Heart left ventricle (tissue), 16 donors: ENCODE measurements at regions not wholly inside any gene's neighbourhood (a gene's known extent, or its start where the extent isn't known, plus 50 kb on each side); places are given as distances from the start of the nearest gene placed in this dataset.

ENCODE experiments used
- ATAC-seq, 4 donors: fragments of 200-7000 bp; cut with Tn5 transposase; one replicate each; pipeline ENCODE4 v1.9.1; 2020 to 2022; ENCODE audit warnings: moderate library complexity in 4 of 4, mild to moderate bottlenecking in 3 of 4, moderate number of reproducible peaks in 1 of 4
- DNase-seq, 5 donors: peaks; one replicate each; pipeline ENCODE4 v3.0.0-alpha.2; 2020
- H3K27ac ChIP-seq, 12 donors: fragments of 200-600 bp; sonication (generic) in 4 of 12; one replicate each; pipeline versions ENCODE4 v1.5.0 to v1.8.0; 2016 to 2022; ENCODE audit warnings: mild to moderate bottlenecking in 2 of 12
- H3K27me3 ChIP-seq, 9 donors: fragments of 200-600 bp; sonication (generic) in 2 of 9; one replicate each; pipeline versions ENCODE4 v1.5.1 to v1.8.0; 2016 to 2022; ENCODE audit warnings: mild to moderate bottlenecking in 3 of 9
- H3K36me3 ChIP-seq, 9 donors: fragments of 200-600 bp; sonication (generic) in 2 of 9; one replicate each; pipeline versions ENCODE4 v1.5.0 to v1.8.0; 2018 to 2022; ENCODE audit warnings: mild to moderate bottlenecking in 2 of 9
- H3K4me1 ChIP-seq, 12 donors: fragments of 200-600 bp; sonication (generic) in 4 of 12; one replicate each; pipeline versions ENCODE4 v1.5.0 to v1.8.0; 2016 to 2022; ENCODE audit warnings: mild to moderate bottlenecking in 3 of 12
- H3K4me3 ChIP-seq, 12 donors: fragments of 200-600 bp; sonication (generic) in 4 of 12; one replicate each; pipeline versions ENCODE4 v1.5.0 to v1.8.0; 2017 to 2022; ENCODE audit warnings: mild to moderate bottlenecking in 9 of 12, moderate library complexity in 4 of 12
- H3K9me3 ChIP-seq, 12 donors: fragments of 200-600 bp; sonication (generic) in 4 of 12; one replicate each; pipeline versions ENCODE4 v1.5.0 to v1.8.0; 2016 to 2022; ENCODE audit warnings: mild to moderate bottlenecking in 1 of 12
- CTCF ChIP-seq, 12 donors: fragments of 200-600 bp; sonication (generic) in 4 of 12; IDR thresholded peaks; one replicate each; pipeline versions ENCODE4 v1.5.0 to v1.8.0; 2018 to 2022; ENCODE audit warnings: antibody characterized with exemption in 12 of 12, mild to moderate bottlenecking in 5 of 12
- POLR2A ChIP-seq, 2 donors: fragments of 450-650 bp; IDR thresholded peaks; one replicate each; pipeline ENCODE4 v1.6.1; 2017; ENCODE audit warnings: antibody characterized with exemption in 2 of 2, mild to moderate bottlenecking in 2 of 2, moderate library complexity in 2 of 2
- WGBS, 4 donors: extraction: QIAGEN DNeasy Blood & Tissue Kit in 2 of 4; methylation state at CpG; one replicate each; pipeline versions ENCODE4 v1.1.5 to v1.1.7; 2013 to 2018; 5-methylcytosine and 5-hydroxymethylcytosine counted together
- intact Hi-C, 10 donors: fragments of 100-400 bp; cut with DNase I; formaldehyde crosslinking; loops; one replicate each; pipeline versions ENCODE4 v1.11.1 to v1.14.2; 2022
- donor health status: ischemic (EF 13 %, LVEDD 7.1; RV severe dilation, severe dysfunction).
- donor health status: healthy with polysubstance abuse.
- donor health status: DM: no; HTN: yes; CAD: no.
- donor health status: DM: no; HTN: no; CAD: no.
- donor health status: ischemic (EF 25% LVEDD 6.9; RV normal size, moderate dysfunction).
- donor health status: ischemic (EF 25% LVEDD 5.7; RV mildly dilated, moderate dysfunction).
- donor health status: healthy.
- donor health status: DM: yes; HTN: yes; CAD: no.
- donor health status: ischemic (EF 35%, LVEDD 5.7; RV mildly dilated, moderate dysfunction).
- donor health status: nonischemic (EF 11% LVEDD 7.7; RV severe dilation, severe dysfunction).
- donor health status: DM: yes; HTN: yes; CAD: no.
- donor health status: PGD.
- donor health status: ischemic (EF 29% LVEDD 5.4; RV normal size, mild dysfunction).
- donor health status: nonischemic (EF 23%, LVEDD 6.1; RV moderate dilation, normal function).

GRCh38 chr15:60087561-60087960, 83.5 kb downstream of the FOXB1 start:
- ATAC-seq (no peak), DNase-seq (no peak)
- Histone ChIP-seq H3K9me3 (no peaks in the 10 kb centered on the region), H3K27ac (no peak overlapping the region), H3K27me3 (peaks cover 0 to 25% (median 0%) of the 10 kb centered on the region in 9 donors), H3K4me1 (no peaks in the 10 kb centered on the region), H3K4me3 (no peak overlapping the region), H3K36me3 (no peaks in the 10 kb centered on the region)
- intact Hi-C loops: no loop called here
- TF ChIP-seq POLR2A (IDR thresholded peaks at IDR 0.05) (no peak), CTCF (IDR thresholded peaks at IDR 0.05) (no peak)

- no peaks in the 10 kb centered on the region for H3K36me3 ChIP-seq
- no peak for TF ChIP-seq POLR2A (IDR thresholded peaks at IDR 0.05)
- TF ChIP-seq CTCF (IDR thresholded peaks at IDR 0.05): no peak
- DNase-seq (no peak), ATAC-seq (no peak)
- no peak overlapping the region for H3K4me3 ChIP-seq
- intact Hi-C loops: no loop called here
- no peaks in the 10 kb centered on the region for H3K9me3 ChIP-seq
- 53 to 59% (median 57%) methylated on average over 3 of the region's 3 CpGs for WGBS, 4 donors
- H3K27me3 ChIP-seq: peaks cover 0 to 36% (median 0%) of the 10 kb centered on the region in 9 donors
- no peak overlapping the region for H3K27ac ChIP-seq
- no peaks in the 10 kb centered on the region for H3K4me1 ChIP-seq
Measured at GRCh38 chr15:60090747-60091146, 86.6 kb downstream of the FOXB1 start.

GRCh38 chr15:60091157-60091556, 87.0 kb downstream of the FOXB1 start:
- DNase-seq (no peak), ATAC-seq (peak in 1 of 4 donors; percentile 27)
- WGBS, 4 donors: 81 to 84% (median 83%) methylated on average over 5 of the region's 5 CpGs
- Histone ChIP-seq H3K36me3 (no peaks in the 10 kb centered on the region), H3K4me1 (no peaks in the 10 kb centered on the region), H3K27ac (no peak overlapping the region), H3K27me3 (peaks cover 0 to 39% (median 0%) of the 10 kb centered on the region in 9 donors), H3K9me3 (no peaks in the 10 kb centered on the region), H3K4me3 (no peak overlapping the region)
- no peak for TF ChIP-seq POLR2A (IDR thresholded peaks at IDR 0.05)
- no peak for TF ChIP-seq CTCF (IDR thresholded peaks at IDR 0.05)
- intact Hi-C loops: no loop called here

- no peak overlapping the region for H3K27ac ChIP-seq
- WGBS, 4 donors: 91 to 96% (median 93%) methylated on average over 3 of the region's 3 CpGs
Measured at GRCh38 chr15:60091911-60092310, 87.8 kb downstream of the FOXB1 start.

More at GRCh38 chr15:60091911-60092310, 87.8 kb downstream of the FOXB1 start:
- H3K9me3 ChIP-seq: peaks cover 0 to 4% (median under 1%) of the 10 kb centered on the region in 12 donors
- no peak for ATAC-seq
- TF ChIP-seq POLR2A (IDR thresholded peaks at IDR 0.05) (no peak), CTCF (IDR thresholded peaks at IDR 0.05) (no peak)
- DNase-seq: no peak
- H3K4me3 ChIP-seq: no peak overlapping the region
- no peaks in the 10 kb centered on the region for H3K36me3 ChIP-seq
- H3K4me1 ChIP-seq: no peaks in the 10 kb centered on the region
- intact Hi-C loops: no loop called here
- H3K27me3 ChIP-seq: peaks cover 0 to 39% (median 0%) of the 10 kb centered on the region in 9 donors
